Uterus (tissue), 2 donors: ENCODE measurements at regions not wholly inside any gene's neighbourhood (a gene's known extent, or its start where the extent isn't known, plus 50 kb on each side); places are given as distances from the start of the nearest gene placed in this dataset.

Source experiments
- CTCF ChIP-seq, 4 experiments: fragments of 200-600 bp in 2 of 4; fragments of 450-650 bp in 2 of 4; sonication (generic) in 2 of 4; IDR thresholded peaks; one replicate each; pipeline ENCODE4 v1.5.1; 2016 to 2019; ENCODE audit warnings: antibody characterized with exemption in 4 of 4, mild to moderate bottlenecking in 2 of 4, moderate library complexity in 1 of 4
- POLR2A ChIP-seq, 2 donors: fragments of 450-650 bp; IDR thresholded peaks; one replicate each; pipeline ENCODE4 v1.6.1; 2016; ENCODE audit warnings: antibody characterized with exemption in 2 of 2, mild to moderate bottlenecking in 1 of 2, moderate library complexity in 1 of 2

GRCh38 chr16:80233097-80233835, 307.5 kb upstream of the DYNLRB2 start:
- TF ChIP-seq CTCF (IDR thresholded peaks at IDR 0.05) (no peak), POLR2A (IDR thresholded peaks at IDR 0.05) (no peak)
